HepG2 (cell line): ENCODE measurements at regions not wholly inside any gene's neighbourhood (a gene's known extent, or its start where the extent isn't known, plus 50 kb on each side); places are given as distances from the start of the nearest gene placed in this dataset.

Experiments used
- ATAC-seq: fragments of 200-7000 bp; cut with Tn5 transposase; 3 replicates; pipeline ENCODE4 v1.9.1; 2020; ENCODE audit warnings: mild to moderate bottlenecking, moderate library complexity
- BruUV-seq: library from RNA; stranded (reverse); fragments of 400-500 nt; replicated peaks from 2 replicates; lab custom pipeline; 2021; lab: Mats Ljungman, UMichigan
- CTCF ChIA-PET: fragments of 300-600 bp; formaldehyde crosslinking; extraction: SDS; loops from one replicate; lab custom pipeline; 2021; ENCODE audit warnings: low total read pairs, inconsistent platforms, low intra/inter-chr PET ratio; lab: Yijun Ruan, JAX
- POLR2A ChIA-PET: fragments of 350-600 bp; sonication (Branson Sonifier 250); formaldehyde crosslinking; loops from one replicate; lab custom pipeline; 2020; ENCODE audit warnings: antibody characterized with exemption, inconsistent platforms; lab: Yijun Ruan, JAX
- DNase-seq: peaks from one replicate; pipeline ENCODE4 v3.0.0-alpha.2; 2015; ENCODE audit warnings: low spot score
- FAIRE-seq: peaks from 3 replicates; lab custom pipeline; 2011; peaks lifted over from hg19 to GRCh38; lab: Jason Lieb, UNC
- H2AFZ ChIP-seq: one replicate; pipeline ENCODE4 v1.6.1; 2011; ENCODE audit warnings: low read length, inconsistent platforms
- H3K27ac ChIP-seq: fragments of 300-600 bp; 3 replicates; pipeline ENCODE4 v1.8.0; 2011; ENCODE audit warnings: mixed run types, mild to moderate bottlenecking, mixed read lengths, low read length, inconsistent platforms; ENCODE audit not compliant: insufficient read depth; ENCODE audit errors: extremely low read length
- H3K27me3 ChIP-seq, 2 experiments: fragments of 200-600 bp in 1 of 2; 2 replicates in 1 of 2; 3 replicates in 1 of 2; pipeline versions ENCODE4 v1.6.0 to v1.8.0; 2011; ENCODE audit warnings: low read length in 2 of 2, mild to moderate bottlenecking in 2 of 2, moderate library complexity in 2 of 2, inconsistent platforms in 1 of 2; ENCODE audit not compliant: insufficient read depth in 2 of 2, control insufficient read depth in 1 of 2
- H3K36me3 ChIP-seq, 2 experiments: fragments of 200-600 bp in 1 of 2; replicated peaks in 1 of 2; 2 replicates in 1 of 2; 3 replicates in 1 of 2; pipeline versions ENCODE4 v1.5.1 to v1.8.0; 2011; ENCODE audit warnings: low read length in 2 of 2, inconsistent platforms in 1 of 2; ENCODE audit not compliant: insufficient read depth in 2 of 2, control insufficient read depth in 1 of 2
- H3K4me1 ChIP-seq: 2 replicates; pipeline ENCODE4 v1.5.1; 2012; ENCODE audit warnings: low read length, inconsistent platforms; ENCODE audit not compliant: insufficient read depth
- H3K4me2 ChIP-seq: 2 replicates; pipeline ENCODE4 v1.6.0; 2011; ENCODE audit warnings: low read depth, low read length, inconsistent platforms
- H3K4me3 ChIP-seq, 3 experiments: fragments of 200-600 bp in 1 of 3; sonication (generic), shearing (Covaris generic) in 1 of 3; replicated peaks in 1 of 3; 2 replicates each; pipeline ENCODE4 v1.5.1; 2011 to 2016; ENCODE audit warnings: low read length in 3 of 3, inconsistent platforms in 2 of 3, low read depth in 2 of 3, mild to moderate bottlenecking in 2 of 3, control low read depth in 1 of 3, mixed read lengths in 1 of 3; ENCODE audit not compliant: insufficient read depth in 1 of 3
- H3K79me2 ChIP-seq: one replicate; pipeline ENCODE4 v1.6.1; 2011; ENCODE audit warnings: low read length, inconsistent platforms; ENCODE audit not compliant: insufficient read depth
- H3K9ac ChIP-seq: 2 replicates; pipeline ENCODE4 v1.6.0; 2011; ENCODE audit warnings: mild to moderate bottlenecking, low read depth, low read length, inconsistent platforms; ENCODE audit not compliant: insufficient read depth
- H3K9me3 ChIP-seq: 2 replicates; pipeline ENCODE4 v1.5.1; 2012; ENCODE audit warnings: mild to moderate bottlenecking, low read length
- H4K20me1 ChIP-seq: 2 replicates; pipeline ENCODE4 v1.6.0; 2011; ENCODE audit warnings: inconsistent platforms, mild to moderate bottlenecking, low read length, moderate library complexity; ENCODE audit not compliant: insufficient read depth
- MXD4 ChIP-seq: IDR thresholded peaks from 2 replicates; pipeline ENCODE4 v1.6.1; 2016; ENCODE audit warnings: mild to moderate bottlenecking, missing biosample characterization, missing genetic modification reagents
- PBX2 ChIP-seq: IDR thresholded peaks from 2 replicates; pipeline ENCODE4 v1.6.1; 2016; ENCODE audit warnings: control low read depth
- SOX5 ChIP-seq: IDR thresholded peaks from 2 replicates; pipeline ENCODE4 v1.6.1; 2016; ENCODE audit warnings: borderline replicate concordance
- WIZ ChIP-seq: sonication (generic); formaldehyde crosslinking; IDR thresholded peaks from 2 replicates; pipeline ENCODE4 v1.5.1; 2020; ENCODE audit warnings: mild to moderate bottlenecking, missing genetic modification reagents
- ZNF280B ChIP-seq: sonication (generic); formaldehyde crosslinking; IDR thresholded peaks from 2 replicates; pipeline ENCODE4 v1.5.0; 2020; ENCODE audit warnings: missing genetic modification reagents, mild to moderate bottlenecking, borderline replicate concordance
- ZNF816 ChIP-seq: sonication (generic); formaldehyde crosslinking; IDR thresholded peaks from 2 replicates; pipeline ENCODE4 v1.8.0; 2022; ENCODE audit warnings: missing genetic modification reagents, mild to moderate bottlenecking, borderline replicate concordance
- WGBS: methylation state at CpG from one replicate; pipeline ENCODE4 v1.1.6; 2017; ENCODE audit warnings: low lambda C conversion rate; 5-methylcytosine and 5-hydroxymethylcytosine counted together
- in situ Hi-C: cut with HindIII; loops from 2 replicates; pipeline ENCODE4 v1.10.0; 2017; ENCODE audit warnings: low pct_unique_long_range_greater_than_20kb; ENCODE audit not compliant: extremely low pct_ligation_motif_present
- intact Hi-C: fragments of 100-400 bp; cut with micrococcal nuclease; formaldehyde crosslinking; loops from one replicate; pipeline ENCODE4 v1.10.0; 2022; ENCODE audit not compliant: unreplicated experiment
- TF ChIP-seq, protein P1 (sequence below): IDR thresholded peaks from 2 replicates; pipeline ENCODE4 v1.6.1; 2016; ENCODE audit warnings: low read depth, control low read depth
- TF ChIP-seq, protein P2 (sequence below): sonication (generic); formaldehyde crosslinking; IDR thresholded peaks from 2 replicates; pipeline ENCODE4 v1.4.0; 2020; ENCODE audit warnings: missing genetic modification reagents, borderline replicate concordance
- TF ChIP-seq, protein P3 (sequence below): sonication (generic); formaldehyde crosslinking; IDR thresholded peaks from 2 replicates; pipeline ENCODE4 v1.5.0; 2020; ENCODE audit warnings: missing genetic modification reagents
- TF ChIP-seq, protein P4 (sequence below), 2 experiments: sonication (generic) in 1 of 2; formaldehyde crosslinking in 1 of 2; IDR thresholded peaks; 2 replicates each; pipeline versions ENCODE4 v1.6.1 to v1.9.0; 2014 to 2022; ENCODE audit warnings: antibody characterized with exemption in 1 of 2, borderline replicate concordance in 1 of 2, inconsistent platforms in 1 of 2, low read depth in 1 of 2, missing genetic modification reagents in 1 of 2

- no peak for DNase-seq
- no peaks in the 10 kb centered on the region for H3K9me3 ChIP-seq
- WGBS: 0% methylated on average over 1 of the region's 1 CpG
- intact Hi-C loops (no loop called here), in situ Hi-C loops (no loop called here)
- no TSS peak for BruUV-seq
- H2AFZ ChIP-seq: no peak overlapping the region
- H3K9ac ChIP-seq: no peak overlapping the region
- H3K4me2 ChIP-seq: no peak overlapping the region
- no peaks in the 10 kb centered on the region for H3K36me3 ChIP-seq
- no peak for ATAC-seq
- H3K27me3 ChIP-seq: no peaks in the 10 kb centered on the region
- no peak overlapping the region for H3K4me3 ChIP-seq
- no peak overlapping the region for H3K27ac ChIP-seq
- CTCF ChIA-PET: no interaction called here
- POLR2A ChIA-PET: no interaction called here
- H3K79me2 ChIP-seq: no peaks in the 10 kb centered on the region
- H3K4me1 ChIP-seq: no peaks in the 10 kb centered on the region
- no peaks in the 10 kb centered on the region for H4K20me1 ChIP-seq
- FAIRE-seq: no peak
- TF ChIP-seq ZNF816 (CRISPR knock-in tag): no peak
- TF ChIP-seq MXD4: no peak
- TF ChIP-seq, protein P1, sequence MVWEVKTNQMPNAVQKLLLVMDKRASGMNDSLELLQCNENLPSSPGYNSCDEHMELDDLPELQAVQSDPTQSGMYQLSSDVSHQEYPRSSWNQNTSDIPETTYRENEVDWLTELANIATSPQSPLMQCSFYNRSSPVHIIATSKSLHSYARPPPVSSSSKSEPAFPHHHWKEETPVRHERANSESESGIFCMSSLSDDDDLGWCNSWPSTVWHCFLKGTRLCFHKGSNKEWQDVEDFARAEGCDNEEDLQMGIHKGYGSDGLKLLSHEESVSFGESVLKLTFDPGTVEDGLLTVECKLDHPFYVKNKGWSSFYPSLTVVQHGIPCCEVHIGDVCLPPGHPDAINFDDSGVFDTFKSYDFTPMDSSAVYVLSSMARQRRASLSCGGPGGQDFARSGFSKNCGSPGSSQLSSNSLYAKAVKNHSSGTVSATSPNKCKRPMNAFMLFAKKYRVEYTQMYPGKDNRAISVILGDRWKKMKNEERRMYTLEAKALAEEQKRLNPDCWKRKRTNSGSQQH (CRISPR knock-in tag): no peak
- TF ChIP-seq, protein P2, sequence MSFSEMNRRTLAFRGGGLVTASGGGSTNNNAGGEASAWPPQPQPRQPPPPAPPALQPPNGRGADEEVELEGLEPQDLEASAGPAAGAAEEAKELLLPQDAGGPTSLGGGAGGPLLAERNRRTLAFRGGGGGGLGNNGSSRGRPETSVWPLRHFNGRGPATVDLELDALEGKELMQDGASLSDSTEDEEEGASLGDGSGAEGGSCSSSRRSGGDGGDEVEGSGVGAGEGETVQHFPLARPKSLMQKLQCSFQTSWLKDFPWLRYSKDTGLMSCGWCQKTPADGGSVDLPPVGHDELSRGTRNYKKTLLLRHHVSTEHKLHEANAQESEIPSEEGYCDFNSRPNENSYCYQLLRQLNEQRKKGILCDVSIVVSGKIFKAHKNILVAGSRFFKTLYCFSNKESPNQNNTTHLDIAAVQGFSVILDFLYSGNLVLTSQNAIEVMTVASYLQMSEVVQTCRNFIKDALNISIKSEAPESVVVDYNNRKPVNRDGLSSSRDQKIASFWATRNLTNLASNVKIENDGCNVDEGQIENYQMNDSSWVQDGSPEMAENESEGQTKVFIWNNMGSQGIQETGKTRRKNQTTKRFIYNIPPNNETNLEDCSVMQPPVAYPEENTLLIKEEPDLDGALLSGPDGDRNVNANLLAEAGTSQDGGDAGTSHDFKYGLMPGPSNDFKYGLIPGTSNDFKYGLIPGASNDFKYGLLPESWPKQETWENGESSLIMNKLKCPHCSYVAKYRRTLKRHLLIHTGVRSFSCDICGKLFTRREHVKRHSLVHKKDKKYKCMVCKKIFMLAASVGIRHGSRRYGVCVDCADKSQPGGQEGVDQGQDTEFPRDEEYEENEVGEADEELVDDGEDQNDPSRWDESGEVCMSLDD: no peak
- TF ChIP-seq, protein P3, sequence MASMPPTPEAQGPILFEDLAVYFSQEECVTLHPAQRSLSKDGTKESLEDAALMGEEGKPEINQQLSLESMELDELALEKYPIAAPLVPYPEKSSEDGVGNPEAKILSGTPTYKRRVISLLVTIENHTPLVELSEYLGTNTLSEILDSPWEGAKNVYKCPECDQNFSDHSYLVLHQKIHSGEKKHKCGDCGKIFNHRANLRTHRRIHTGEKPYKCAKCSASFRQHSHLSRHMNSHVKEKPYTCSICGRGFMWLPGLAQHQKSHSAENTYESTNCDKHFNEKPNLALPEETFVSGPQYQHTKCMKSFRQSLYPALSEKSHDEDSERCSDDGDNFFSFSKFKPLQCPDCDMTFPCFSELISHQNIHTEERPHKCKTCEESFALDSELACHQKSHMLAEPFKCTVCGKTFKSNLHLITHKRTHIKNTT (CRISPR knock-in tag): no peak
- no peak for TF ChIP-seq SOX5 (CRISPR knock-in tag)
- TF ChIP-seq ZNF280B (CRISPR knock-in tag): no peak
- no peak for TF ChIP-seq PBX2 (CRISPR knock-in tag)
- no peak for TF ChIP-seq WIZ (CRISPR knock-in tag)
- TF ChIP-seq, protein P4, sequence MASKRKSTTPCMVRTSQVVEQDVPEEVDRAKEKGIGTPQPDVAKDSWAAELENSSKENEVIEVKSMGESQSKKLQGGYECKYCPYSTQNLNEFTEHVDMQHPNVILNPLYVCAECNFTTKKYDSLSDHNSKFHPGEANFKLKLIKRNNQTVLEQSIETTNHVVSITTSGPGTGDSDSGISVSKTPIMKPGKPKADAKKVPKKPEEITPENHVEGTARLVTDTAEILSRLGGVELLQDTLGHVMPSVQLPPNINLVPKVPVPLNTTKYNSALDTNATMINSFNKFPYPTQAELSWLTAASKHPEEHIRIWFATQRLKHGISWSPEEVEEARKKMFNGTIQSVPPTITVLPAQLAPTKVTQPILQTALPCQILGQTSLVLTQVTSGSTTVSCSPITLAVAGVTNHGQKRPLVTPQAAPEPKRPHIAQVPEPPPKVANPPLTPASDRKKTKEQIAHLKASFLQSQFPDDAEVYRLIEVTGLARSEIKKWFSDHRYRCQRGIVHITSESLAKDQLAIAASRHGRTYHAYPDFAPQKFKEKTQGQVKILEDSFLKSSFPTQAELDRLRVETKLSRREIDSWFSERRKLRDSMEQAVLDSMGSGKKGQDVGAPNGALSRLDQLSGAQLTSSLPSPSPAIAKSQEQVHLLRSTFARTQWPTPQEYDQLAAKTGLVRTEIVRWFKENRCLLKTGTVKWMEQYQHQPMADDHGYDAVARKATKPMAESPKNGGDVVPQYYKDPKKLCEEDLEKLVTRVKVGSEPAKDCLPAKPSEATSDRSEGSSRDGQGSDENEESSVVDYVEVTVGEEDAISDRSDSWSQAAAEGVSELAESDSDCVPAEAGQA (IDR thresholded peaks at IDR 0.05; ENCODE audit: low read depth): no peak
- TF ChIP-seq, protein P4 (CRISPR knock-in tag; IDR thresholded peaks at IDR 0.05; ENCODE audit: borderline replicate concordance): no peak
These were observed 90.5 kb upstream of the IRX6 start for GRCh38 chr16:55233464-55233863.
